A673 (cell line): ENCODE measurements at regions not wholly inside any gene's neighbourhood (a gene's known extent, or its start where the extent isn't known, plus 50 kb on each side); places are given as distances from the start of the nearest gene placed in this dataset.
A peak's percentile ranks its signal among the peaks of the same experiment; 100 is the strongest.

ENCODE experiments used
- BruUV-seq: library from RNA; stranded (reverse); fragments of 400-500 nt; replicated peaks from 2 replicates; lab custom pipeline; 2021; lab: Mats Ljungman, UMichigan
- CTCF ChIA-PET: fragments of 300-600 bp; sonication (Branson Sonifier 250); formaldehyde crosslinking; loops from one replicate; lab custom pipeline; 2022; ENCODE audit warnings: antibody characterized with exemption; lab: Charles Lee
- POLR2A ChIA-PET: fragments of 300-600 bp; sonication (Branson Sonifier 250); formaldehyde crosslinking; loops from one replicate; lab custom pipeline; 2022; ENCODE audit warnings: antibody characterized with exemption; ENCODE audit not compliant: low non-redundant PET; lab: Charles Lee
- DNase-seq: peaks from one replicate; pipeline ENCODE4 v3.0.0-alpha.2; 2015; ENCODE audit warnings: low spot score
- H3K27ac ChIP-seq: fragments of 200-600 bp; sonication (generic); 2 replicates; pipeline ENCODE4 v1.5.1; 2016; ENCODE audit warnings: mixed run types, low read depth, mild to moderate bottlenecking, mixed read lengths, antibody characterized with exemption, low read length; ENCODE audit not compliant: poor library complexity, severe bottlenecking
- H3K27me3 ChIP-seq: fragments of 200-600 bp; sonication (generic); replicated peaks from 2 replicates; pipeline ENCODE4 v1.6.1; 2017; ENCODE audit warnings: mixed run types, low read depth, mild to moderate bottlenecking, mixed read lengths, antibody characterized with exemption, low read length; ENCODE audit not compliant: insufficient read depth, poor library complexity
- H3K36me3 ChIP-seq: fragments of 200-600 bp; sonication (generic); 2 replicates; pipeline ENCODE4 v1.6.1; 2016; ENCODE audit warnings: mixed run types, mild to moderate bottlenecking, mixed read lengths, antibody characterized with exemption, low read length; ENCODE audit not compliant: insufficient read depth, poor library complexity, severe bottlenecking
- H3K4me1 ChIP-seq: fragments of 200-600 bp; sonication (generic); 2 replicates; pipeline ENCODE4 v1.6.1; 2017; ENCODE audit warnings: mixed run types, mild to moderate bottlenecking, mixed read lengths, antibody characterized with exemption, low read length; ENCODE audit not compliant: insufficient read depth, poor library complexity, severe bottlenecking
- H3K4me3 ChIP-seq: fragments of 200-600 bp; sonication (generic); 2 replicates; pipeline ENCODE4 v1.5.1; 2016; ENCODE audit warnings: low read depth, mixed run types, mild to moderate bottlenecking, mixed read lengths, low read length; ENCODE audit not compliant: poor library complexity, severe bottlenecking
- H3K9me3 ChIP-seq: fragments of 200-600 bp; sonication (generic); 2 replicates; pipeline ENCODE4 v1.6.1; 2016; ENCODE audit warnings: mixed run types, low read depth, mild to moderate bottlenecking, mixed read lengths, antibody characterized with exemption, low read length; ENCODE audit not compliant: poor library complexity, severe bottlenecking
- EZH2 ChIP-seq: fragments of 200-600 bp; sonication (generic); IDR thresholded peaks from 2 replicates; pipeline ENCODE4 v1.6.1; 2017; ENCODE audit warnings: borderline replicate concordance, low read depth, mild to moderate bottlenecking, mixed read lengths, antibody characterized with exemption, low read length; ENCODE audit not compliant: poor library complexity, severe bottlenecking
- intact Hi-C: fragments of 100-400 bp; cut with micrococcal nuclease; formaldehyde crosslinking; loops from one replicate; pipeline ENCODE4 v1.10.0; 2022; ENCODE audit not compliant: unreplicated experiment
- TF ChIP-seq, protein P1 (sequence below): fragments of 300-800, 200-600 bp; sonication (generic); conservative IDR thresholded peaks from 2 replicates; pipeline ENCODE4 v1.5.1; 2017; ENCODE audit warnings: low read depth, mild to moderate bottlenecking, antibody characterized with exemption, low read length, moderate library complexity, mixed read lengths

DNA sequence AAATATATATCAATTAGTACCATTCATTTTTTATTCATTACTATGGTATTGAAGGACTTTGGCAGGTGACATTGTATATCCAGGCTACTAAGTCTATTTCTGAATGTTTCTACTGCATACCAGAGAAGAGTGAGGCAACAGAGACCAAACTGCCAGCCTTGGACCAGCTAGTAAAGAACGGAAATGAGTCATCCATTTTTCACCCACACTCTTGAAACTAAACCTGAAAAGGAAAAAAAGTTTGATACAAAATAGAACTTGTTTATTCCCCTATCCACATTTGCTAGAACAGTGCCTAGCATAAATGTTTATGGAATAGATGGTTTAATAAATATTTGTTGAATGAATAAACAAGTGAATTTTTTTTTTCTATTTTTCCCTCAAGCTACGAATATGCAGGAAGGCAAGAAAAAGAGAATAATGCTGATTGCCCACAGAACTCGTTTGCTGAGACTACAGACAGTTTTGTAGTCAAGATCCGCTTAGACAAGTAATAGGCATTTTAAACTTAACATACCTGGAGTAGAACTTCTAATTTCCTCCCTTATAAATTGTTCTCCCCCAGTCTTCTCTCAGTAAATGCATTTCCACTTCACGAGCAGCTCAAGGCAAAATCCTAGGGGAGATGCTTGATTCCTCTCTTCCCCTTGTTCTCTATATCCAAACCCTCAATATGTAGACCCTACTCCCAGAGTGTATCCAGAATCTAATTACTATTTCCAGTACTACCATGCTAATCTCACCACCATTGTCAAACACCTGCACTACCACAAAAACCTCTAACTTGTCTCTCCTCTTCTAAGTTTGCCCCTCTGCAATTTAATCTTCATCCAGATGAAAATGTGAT is 146.2 kb upstream of the RASA1 start:
- Histone ChIP-seq H3K9me3 (no peaks in the 10 kb centered on the region), H3K36me3 (no peaks in the 10 kb centered on the region), H3K27me3 (no peaks in the 10 kb centered on the region), H3K4me3 (peak overlapping the region; percentile 6), H3K27ac (peak overlapping the region; percentile 84), H3K4me1 (peaks cover 37% of the 10 kb centered on the region)
- ChIA-PET CTCF (no interaction called here), POLR2A (no interaction called here)
- TF ChIP-seq EZH2, result no peak
- TF ChIP-seq, protein P1, sequence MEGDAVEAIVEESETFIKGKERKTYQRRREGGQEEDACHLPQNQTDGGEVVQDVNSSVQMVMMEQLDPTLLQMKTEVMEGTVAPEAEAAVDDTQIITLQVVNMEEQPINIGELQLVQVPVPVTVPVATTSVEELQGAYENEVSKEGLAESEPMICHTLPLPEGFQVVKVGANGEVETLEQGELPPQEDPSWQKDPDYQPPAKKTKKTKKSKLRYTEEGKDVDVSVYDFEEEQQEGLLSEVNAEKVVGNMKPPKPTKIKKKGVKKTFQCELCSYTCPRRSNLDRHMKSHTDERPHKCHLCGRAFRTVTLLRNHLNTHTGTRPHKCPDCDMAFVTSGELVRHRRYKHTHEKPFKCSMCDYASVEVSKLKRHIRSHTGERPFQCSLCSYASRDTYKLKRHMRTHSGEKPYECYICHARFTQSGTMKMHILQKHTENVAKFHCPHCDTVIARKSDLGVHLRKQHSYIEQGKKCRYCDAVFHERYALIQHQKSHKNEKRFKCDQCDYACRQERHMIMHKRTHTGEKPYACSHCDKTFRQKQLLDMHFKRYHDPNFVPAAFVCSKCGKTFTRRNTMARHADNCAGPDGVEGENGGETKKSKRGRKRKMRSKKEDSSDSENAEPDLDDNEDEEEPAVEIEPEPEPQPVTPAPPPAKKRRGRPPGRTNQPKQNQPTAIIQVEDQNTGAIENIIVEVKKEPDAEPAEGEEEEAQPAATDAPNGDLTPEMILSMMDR, result no peak
- intact Hi-C loops, result no loop called here
- BruUV-seq, result TSS peak; percentile 63
- peak; percentile 91 for DNase-seq

DNA sequence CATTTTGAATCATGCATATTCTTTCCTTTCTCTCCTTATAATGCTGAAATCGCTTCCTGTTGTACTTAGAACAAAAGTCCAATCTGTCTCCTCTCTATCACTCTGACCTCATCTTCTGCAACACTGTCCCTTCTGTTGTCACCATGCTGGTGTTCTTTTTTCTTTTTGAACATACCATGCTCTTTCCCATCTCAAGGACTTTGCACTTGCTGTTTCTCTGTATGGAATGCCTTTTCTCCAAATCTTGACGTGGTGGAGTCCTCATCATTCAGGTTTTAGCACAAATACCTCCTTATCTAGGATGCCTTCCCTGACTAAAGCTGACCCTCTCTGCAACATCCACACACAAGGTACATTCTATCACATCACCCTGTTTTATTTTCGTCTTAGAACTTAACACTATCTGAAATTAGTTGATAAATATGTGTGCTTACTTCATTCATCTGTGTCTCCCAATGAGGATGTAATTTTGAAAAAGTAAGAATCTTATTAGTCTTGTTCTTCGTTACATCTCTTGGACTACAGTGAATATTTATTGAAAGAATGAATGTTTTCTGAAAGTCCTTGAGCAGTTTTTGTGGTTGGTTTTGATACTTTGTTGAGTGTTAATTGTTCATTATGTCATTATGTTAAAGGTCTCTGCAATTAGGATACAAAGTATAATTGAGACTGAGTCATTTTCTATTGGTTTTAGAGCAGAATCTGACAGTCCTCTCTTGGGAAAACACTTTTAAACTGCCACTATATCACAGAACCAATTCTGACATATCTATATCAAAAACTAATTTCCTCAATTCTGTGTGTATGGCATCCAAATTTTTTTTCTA is 145.3 kb upstream of the RASA1 start:
- ChIA-PET CTCF (no interaction called here), POLR2A (no interaction called here)
- Histone ChIP-seq H3K27me3 (no peaks in the 10 kb centered on the region), H3K27ac (peak overlapping the region; percentile 84), H3K36me3 (no peaks in the 10 kb centered on the region), H3K4me3 (peak overlapping the region; percentile 6), H3K4me1 (peaks cover 37% of the 10 kb centered on the region), H3K9me3 (no peaks in the 10 kb centered on the region)
- no TSS peak for BruUV-seq
- TF ChIP-seq, protein P1, result no peak
- no peak for TF ChIP-seq EZH2
- DNase-seq, result peak; percentile 43
- intact Hi-C loops, result no loop called here

DNA sequence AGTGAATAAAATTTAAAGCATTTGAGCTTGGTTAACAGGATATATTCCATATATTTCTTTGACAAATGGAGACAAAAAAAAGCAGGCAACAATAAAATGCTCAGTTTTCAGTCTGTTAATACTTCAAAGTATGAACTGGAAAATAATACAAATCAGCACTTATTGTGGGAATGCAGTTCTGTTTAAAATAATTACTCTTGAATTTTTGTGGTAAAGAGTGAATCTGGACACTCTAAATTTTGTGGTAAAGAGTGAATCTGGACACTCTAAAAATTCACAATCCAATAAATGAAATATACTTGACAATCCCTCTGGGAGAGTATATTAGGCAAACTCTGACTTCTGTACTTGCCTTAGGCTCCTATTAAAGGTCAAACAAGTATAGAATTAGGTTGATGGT is 141.9 kb upstream of the RASA1 start:
- Histone ChIP-seq H3K9me3 (no peaks in the 10 kb centered on the region), H3K27ac (no peak overlapping the region), H3K27me3 (no peaks in the 10 kb centered on the region), H3K4me1 (peaks cover 29% of the 10 kb centered on the region), H3K36me3 (no peaks in the 10 kb centered on the region), H3K4me3 (no peak overlapping the region)
- intact Hi-C loops, result no loop called here
- TF ChIP-seq, protein P1, result no peak
- no peak for TF ChIP-seq EZH2
- CTCF ChIA-PET, result no interaction called here
- BruUV-seq, result no TSS peak
- POLR2A ChIA-PET, result interaction anchor here (0.6 kb wide), 1 partner anchor 9 kb away, joined by 3 read pairs; no protein-coding TSS in a partner anchor
- no peak for DNase-seq
